Stimulated activated naive CD8-positive, alpha-beta T cell treated with anti-CD3 and anti-CD28 coated beads, Interleukin-15, Interleukin-2, amounts not matched to agents 100 ng/mL and 50 ng/mL, for 24 hours (primary cell): ENCODE measurements at regions not wholly inside any gene's neighbourhood (a gene's known extent, or its start where the extent isn't known, plus 50 kb on each side); places are given as distances from the start of the nearest gene placed in this dataset.
"Not testable (repeated sequence)": the region's sequence is repeated elsewhere in the genome, so short reads cannot be mapped to it uniquely, and the experiment has no call there.

Source experiments
- H3K27ac Mint-ChIP-seq: one replicate; pipeline ENCODE4 v1.8.0; 2021; ENCODE audit warnings: mild to moderate bottlenecking, mixed read lengths
- H3K27me3 Mint-ChIP-seq: one replicate; pipeline ENCODE4 v1.8.0; 2021; ENCODE audit warnings: mixed read lengths
- H3K36me3 Mint-ChIP-seq: one replicate; pipeline ENCODE4 v1.8.0; 2021; ENCODE audit warnings: low read depth, mixed read lengths
- H3K4me1 Mint-ChIP-seq: one replicate; pipeline ENCODE4 v1.8.0; 2021; ENCODE audit warnings: low read depth, mixed read lengths
- H3K4me3 Mint-ChIP-seq: one replicate; pipeline ENCODE4 v1.8.0; 2021; ENCODE audit warnings: mild to moderate bottlenecking, mixed read lengths
- H3K9me3 Mint-ChIP-seq: one replicate; pipeline ENCODE4 v1.8.0; 2021; ENCODE audit warnings: mixed read lengths

DNA sequence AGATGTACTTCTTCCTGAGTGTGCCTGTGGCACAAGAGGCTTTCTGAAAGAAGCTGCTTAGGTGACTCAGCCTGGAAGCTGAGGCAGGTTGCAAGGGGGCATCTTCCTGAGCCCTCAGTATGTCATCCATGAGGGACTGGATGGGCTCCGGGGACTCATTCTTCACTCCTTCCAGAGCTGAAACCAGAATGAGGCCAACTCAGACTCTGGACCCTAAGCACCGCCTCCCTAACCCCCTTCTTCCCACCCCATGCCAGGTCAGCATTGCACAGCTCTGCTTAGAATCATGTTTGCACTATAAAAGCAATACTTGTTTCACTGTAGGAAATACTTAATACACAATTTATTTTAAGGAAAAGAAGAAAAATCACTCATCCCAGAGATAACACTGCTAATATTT lies 138.3 kb downstream of the KLRB1 start:
- H3K4me3 Mint-ChIP-seq, H3K27me3 Mint-ChIP-seq, H3K27ac Mint-ChIP-seq, H3K9me3 Mint-ChIP-seq, H3K36me3 Mint-ChIP-seq: not testable (repeated sequence)
- peaks cover 26% of the 10 kb centered on the region for H3K4me1 Mint-ChIP-seq

DNA sequence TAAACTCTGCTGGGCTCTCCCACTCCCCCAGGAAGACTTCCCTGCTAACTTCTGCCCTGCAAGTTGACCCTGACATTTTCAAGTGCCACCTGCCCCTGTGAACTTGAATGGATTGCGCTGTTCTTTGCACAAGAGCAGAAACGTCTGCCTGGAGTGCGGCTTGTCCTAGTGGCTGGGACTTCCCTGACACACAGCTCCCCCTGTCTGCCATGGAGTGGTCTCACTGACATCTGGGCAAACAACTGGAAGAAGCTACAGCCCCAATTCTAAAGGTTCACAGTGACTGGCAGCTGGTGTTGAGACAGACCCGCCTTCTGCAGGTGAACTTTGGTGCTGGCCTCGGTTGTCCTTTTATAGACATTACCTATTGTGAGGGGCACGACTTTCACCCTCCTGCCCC lies 138.7 kb downstream of the KLRB1 start:
- not testable (repeated sequence) for H3K27me3 Mint-ChIP-seq, H3K27ac Mint-ChIP-seq, H3K4me3 Mint-ChIP-seq, H3K9me3 Mint-ChIP-seq, H3K36me3 Mint-ChIP-seq
- H3K4me1 Mint-ChIP-seq: peaks cover 26% of the 10 kb centered on the region

DNA sequence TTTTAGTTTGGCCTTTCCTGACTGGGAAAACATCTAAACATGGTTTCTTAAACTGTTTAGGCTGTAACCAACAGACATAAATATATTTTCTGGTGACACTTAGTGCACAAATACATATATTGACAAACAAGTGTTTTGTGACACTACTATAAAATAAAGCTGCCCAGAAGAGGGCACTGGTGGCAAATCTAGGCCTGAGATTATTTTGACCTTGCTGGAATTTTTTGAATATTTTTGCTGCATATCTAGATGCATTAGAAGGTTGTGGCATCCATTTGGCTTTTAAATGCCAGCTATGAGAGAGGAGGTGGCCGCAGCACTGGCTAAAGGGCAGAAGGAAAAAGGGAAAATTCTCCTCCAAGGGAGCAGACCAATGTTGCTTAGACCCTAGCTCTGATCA lies 139.6 kb downstream of the KLRB1 start:
- not testable (repeated sequence) for H3K27me3 Mint-ChIP-seq, H3K4me3 Mint-ChIP-seq, H3K36me3 Mint-ChIP-seq, H3K9me3 Mint-ChIP-seq, H3K27ac Mint-ChIP-seq
- peaks cover 26% of the 10 kb centered on the region for H3K4me1 Mint-ChIP-seq

DNA sequence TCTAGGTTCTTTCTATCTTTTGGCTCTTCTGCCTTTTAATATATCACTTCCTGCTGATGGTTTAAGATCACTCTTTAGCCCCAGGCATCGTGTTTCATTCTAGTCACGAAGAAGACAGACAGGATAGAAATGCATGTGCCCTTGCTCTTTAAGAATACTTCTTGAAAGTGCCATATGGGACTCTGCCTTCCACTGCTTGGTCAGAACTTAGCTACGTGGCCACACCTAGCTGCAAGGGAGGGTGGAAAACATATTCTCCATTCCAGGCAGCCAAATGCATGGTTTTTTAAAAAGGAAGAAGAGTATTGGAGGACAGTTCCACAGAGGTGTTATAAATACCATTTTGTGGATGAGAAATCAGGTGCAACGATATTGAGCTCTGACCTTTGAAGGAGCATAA lies 143.3 kb downstream of the KLRB1 start:
- Mint-ChIP-seq H3K27me3 (no peaks in the 10 kb centered on the region), H3K27ac (no peak overlapping the region), H3K9me3 (no peaks in the 10 kb centered on the region), H3K36me3 (no peaks in the 10 kb centered on the region), H3K4me1 (peaks cover 11% of the 10 kb centered on the region), H3K4me3 (no peak overlapping the region)

DNA sequence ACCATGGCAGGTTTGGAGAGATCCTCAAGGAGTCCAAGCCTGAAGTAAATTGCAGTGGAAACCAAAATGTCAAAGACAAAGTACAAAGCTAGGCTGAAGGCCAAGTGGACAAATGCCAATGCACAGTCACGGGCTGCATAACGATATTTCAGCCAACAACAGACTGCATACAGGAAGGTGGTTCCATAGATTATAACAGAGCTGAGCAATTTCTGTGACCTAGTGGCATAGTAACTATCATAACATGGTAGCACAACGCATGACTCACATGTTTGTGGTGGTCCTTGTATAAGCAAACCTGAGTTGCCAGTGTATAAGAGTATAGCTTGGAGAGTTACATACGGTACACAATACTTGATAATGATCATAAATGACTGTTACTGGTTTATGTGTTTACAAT lies 152.2 kb downstream of the KLRB1 start:
- not testable (repeated sequence) for H3K4me3 Mint-ChIP-seq, H3K36me3 Mint-ChIP-seq, H3K4me1 Mint-ChIP-seq, H3K9me3 Mint-ChIP-seq, H3K27me3 Mint-ChIP-seq, H3K27ac Mint-ChIP-seq

DNA sequence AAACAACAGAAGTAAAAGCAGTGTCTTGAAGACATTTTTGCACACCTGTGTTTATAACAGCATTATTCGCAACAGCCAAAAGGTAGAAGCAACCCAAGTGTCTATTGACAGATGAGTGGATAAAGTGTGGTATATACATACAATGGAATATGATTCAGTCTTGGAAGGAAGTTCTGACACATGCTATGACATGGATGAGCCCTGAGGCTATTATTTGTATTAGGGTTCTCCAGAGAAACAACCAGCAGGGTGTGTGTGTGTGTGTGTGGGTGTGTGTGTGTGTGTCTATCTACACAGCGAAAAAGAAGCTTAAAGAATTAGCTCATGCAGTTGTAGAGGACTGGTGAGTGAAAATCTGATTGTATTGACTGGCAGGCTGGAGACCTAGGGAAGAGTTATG lies 153.7 kb downstream of the KLRB1 start:
- not testable (repeated sequence) for H3K36me3 Mint-ChIP-seq, H3K4me1 Mint-ChIP-seq, H3K4me3 Mint-ChIP-seq, H3K9me3 Mint-ChIP-seq, H3K27ac Mint-ChIP-seq, H3K27me3 Mint-ChIP-seq

DNA sequence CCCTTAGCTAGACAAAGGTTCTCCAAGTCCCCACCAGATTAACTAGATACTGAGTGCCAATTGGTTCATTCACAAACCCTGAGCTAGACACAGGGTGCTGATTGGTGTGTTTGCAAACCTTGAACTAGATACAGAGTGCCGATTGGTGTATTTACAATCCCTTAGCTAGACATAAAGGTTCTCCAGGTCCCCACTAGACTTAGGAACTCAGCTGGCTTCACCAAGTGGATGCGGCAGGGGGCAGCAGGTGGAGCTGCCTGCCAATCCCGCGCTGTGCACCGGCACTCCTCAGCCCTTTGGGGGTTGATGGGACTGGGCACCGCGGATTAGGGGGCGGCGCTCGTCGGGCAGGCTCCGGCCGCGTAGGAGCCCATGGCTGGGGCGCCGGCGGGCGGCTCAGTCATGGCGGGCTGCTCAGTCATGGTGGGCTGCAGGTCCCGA lies 157.6 kb downstream of the KLRB1 start:
- peaks cover 16% of the 10 kb centered on the region for H3K4me1 Mint-ChIP-seq
- H3K27ac Mint-ChIP-seq, H3K36me3 Mint-ChIP-seq, H3K27me3 Mint-ChIP-seq, H3K9me3 Mint-ChIP-seq: not testable (repeated sequence)
- peak overlapping the region; percentile 95 for H3K4me3 Mint-ChIP-seq

DNA sequence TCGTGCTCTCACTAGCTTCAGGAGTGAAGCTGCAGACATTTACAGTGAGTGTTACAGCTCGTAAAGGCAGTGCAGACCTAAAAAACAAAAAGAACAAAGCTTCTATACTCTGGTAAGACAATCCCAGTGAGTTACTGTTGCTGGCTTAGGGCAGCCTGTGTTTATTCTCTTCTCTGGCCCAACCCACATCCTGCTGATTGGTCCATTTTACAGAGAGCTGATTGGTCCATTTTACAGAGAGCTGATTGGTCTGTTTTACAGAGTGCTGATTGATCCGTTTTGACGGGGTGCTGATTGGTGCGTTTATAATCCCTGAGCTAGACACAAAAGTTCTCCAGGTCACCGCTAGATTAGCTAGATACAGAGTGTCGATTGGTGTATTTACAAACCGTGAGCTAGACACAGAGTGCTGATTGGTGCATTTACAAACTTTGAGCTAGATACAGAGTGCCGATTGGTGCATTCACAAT lies 158.0 kb downstream of the KLRB1 start:
- not testable (repeated sequence) for H3K27ac Mint-ChIP-seq

DNA sequence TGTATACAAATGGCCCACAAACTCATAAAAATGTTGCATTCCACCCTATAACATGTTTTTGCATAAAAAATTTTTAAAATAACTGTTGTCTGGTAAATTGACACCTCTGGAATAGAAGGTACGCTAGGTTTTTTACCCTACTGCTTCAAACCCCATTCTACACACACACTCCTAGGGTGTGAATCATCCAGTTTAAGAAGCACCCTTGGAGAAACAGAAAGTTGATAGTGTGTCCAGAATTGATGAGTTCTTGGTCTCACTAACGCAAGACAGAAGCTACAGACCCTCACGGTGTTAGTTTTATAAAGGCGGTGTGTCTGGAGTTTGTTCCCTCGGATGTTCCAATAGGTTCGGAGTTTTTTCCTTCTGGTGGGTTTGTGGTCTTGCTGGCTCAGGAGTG lies 158.5 kb downstream of the KLRB1 start:
- Mint-ChIP-seq H3K9me3 (no peaks in the 10 kb centered on the region), H3K4me3 (peak overlapping the region; percentile 95), H3K4me1 (peaks cover 16% of the 10 kb centered on the region), H3K27me3 (no peaks in the 10 kb centered on the region), H3K36me3 (no peaks in the 10 kb centered on the region), H3K27ac (peak overlapping the region; percentile 89)

More for the DNA sequence above, 158.0 kb downstream of the KLRB1 start:
- H3K4me3 Mint-ChIP-seq: peak overlapping the region; percentile 95
- not testable (repeated sequence) for H3K9me3 Mint-ChIP-seq, H3K27me3 Mint-ChIP-seq, H3K36me3 Mint-ChIP-seq
- H3K4me1 Mint-ChIP-seq: peaks cover 16% of the 10 kb centered on the region

DNA sequence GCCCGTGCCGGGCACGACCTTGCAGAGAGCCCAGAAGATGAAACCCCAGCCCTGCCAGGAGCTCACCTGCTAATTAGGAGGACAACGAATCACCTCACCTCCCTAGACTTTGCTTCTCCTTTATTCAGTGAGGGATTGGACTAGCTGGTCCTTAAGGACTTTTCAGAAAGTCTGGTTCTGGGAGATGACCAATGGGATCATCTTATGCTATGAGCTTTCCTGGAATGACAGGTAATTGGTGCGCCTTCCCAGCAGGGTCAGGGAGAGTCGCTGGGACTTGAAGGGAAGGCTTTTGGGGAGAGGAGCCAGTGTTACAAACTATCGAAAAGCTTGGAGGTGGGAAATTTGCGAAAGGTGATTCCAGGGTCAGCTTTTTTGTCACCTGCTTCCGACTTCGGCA lies 159.1 kb downstream of the KLRB1 start:
- Mint-ChIP-seq H3K4me3 (peak overlapping the region; percentile 95), H3K27ac (peak overlapping the region; percentile 89), H3K4me1 (peaks cover 16% of the 10 kb centered on the region)
- H3K36me3 Mint-ChIP-seq, H3K9me3 Mint-ChIP-seq, H3K27me3 Mint-ChIP-seq: not testable (repeated sequence)

DNA sequence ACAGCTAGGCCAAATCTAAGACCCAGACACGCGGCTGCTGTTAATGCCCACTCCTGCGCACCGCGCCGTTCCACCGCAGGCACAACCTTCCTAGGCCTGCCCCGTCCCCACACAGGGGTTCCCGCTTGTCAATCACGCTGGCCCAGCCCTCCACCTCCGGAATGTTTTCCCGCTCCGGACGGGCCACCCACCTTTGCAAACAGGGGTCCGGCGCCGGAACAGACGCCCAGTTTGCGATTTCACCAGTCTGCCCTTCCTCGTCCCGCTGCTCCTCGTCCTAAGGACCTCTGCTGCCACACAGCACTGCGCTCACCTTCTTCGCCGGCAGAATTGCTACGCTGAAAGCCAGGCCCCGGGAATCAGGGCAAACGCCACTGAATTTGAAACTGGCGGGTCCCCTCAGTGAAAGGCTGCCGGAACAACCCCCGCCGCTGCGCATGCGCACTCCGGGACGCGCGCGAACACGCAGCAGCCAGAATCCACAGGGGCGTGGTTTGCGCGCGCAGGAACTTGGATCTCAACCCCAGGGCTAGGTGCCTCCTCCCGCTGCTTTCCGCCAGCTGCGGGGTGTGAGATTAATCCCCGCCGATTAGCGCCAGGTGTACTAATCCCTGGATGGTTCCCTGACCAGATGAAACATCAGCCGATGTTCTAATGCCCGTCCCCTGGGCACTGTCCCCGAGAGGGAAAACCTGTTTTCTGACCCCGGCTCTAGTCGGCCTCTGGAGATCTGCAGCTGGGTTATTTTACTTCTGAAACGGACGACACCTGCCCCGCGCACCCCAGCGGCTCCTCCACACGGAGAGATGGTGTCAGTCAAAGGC lies 159.7 kb downstream of the KLRB1 start:
- H3K36me3 Mint-ChIP-seq, H3K9me3 Mint-ChIP-seq, H3K27me3 Mint-ChIP-seq: not testable (repeated sequence)
- peaks cover 16% of the 10 kb centered on the region for H3K4me1 Mint-ChIP-seq
- peak overlapping the region; percentile 89 for H3K27ac Mint-ChIP-seq
- H3K4me3 Mint-ChIP-seq: peak overlapping the region; percentile 95

DNA sequence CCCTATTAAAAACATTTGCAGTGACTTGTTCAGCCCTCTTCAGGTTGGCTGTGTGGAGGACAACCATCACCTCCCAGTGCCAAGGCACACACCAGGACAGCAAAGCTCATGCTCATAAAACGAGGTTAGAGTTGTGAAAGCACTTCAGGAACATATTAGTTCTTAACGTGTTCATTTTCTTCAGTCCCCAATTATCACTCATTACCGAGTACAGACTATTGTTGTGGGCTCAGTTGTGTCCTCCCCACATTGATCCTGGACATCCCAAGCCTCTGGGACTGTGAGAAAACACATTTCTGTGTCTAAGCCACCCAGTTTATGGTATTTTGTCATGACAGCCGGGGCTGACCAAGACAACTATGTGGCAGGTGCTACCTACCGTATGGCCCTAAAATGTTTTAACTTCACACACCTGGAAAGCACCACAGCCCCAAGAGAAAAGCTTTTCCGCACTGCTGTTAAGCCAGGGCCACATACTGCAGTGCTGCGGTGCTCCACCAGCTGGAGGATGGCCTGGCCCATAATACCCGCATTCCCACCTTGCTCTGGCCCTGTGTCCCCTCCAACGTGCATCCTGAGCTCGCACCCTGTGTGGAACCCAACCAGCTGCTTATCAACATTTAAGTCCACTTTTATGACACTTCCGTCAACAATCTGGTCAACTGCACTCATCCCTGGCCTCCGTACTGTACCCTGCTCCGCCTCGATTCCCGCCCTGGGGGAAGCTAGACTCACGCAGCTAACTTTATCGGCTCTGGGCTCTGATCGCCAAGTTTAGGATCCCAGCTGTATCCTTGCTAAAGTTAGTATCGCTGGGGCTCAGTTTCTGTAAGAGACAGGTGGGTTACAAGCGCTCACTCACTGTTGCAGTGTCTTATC lies 160.6 kb downstream of the KLRB1 start:
- not testable (repeated sequence) for H3K27ac Mint-ChIP-seq, H3K27me3 Mint-ChIP-seq, H3K9me3 Mint-ChIP-seq, H3K36me3 Mint-ChIP-seq
- Mint-ChIP-seq H3K4me3 (peak overlapping the region; percentile 95), H3K4me1 (peaks cover 16% of the 10 kb centered on the region)

DNA sequence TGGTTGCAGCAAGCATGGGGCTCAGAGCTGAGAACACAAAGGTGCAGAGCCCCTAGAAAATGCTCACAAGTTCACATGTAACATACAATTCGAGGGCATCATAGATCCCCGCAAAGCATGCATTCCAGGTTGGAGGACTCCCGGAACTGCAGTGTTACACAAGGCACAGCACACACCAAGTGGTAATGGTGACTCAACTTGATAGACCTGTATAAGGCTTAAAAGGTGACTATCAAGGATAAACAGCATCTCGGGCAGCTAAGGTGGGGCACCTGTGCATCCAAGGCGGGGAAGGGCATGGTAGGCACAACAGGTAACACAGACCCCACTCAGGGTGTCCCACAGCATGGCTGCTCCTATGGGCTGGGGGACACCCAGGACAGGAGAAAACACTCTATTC lies 167.3 kb downstream of the KLRB1 start:
- H3K4me3 Mint-ChIP-seq, H3K27me3 Mint-ChIP-seq, H3K4me1 Mint-ChIP-seq, H3K36me3 Mint-ChIP-seq, H3K9me3 Mint-ChIP-seq, H3K27ac Mint-ChIP-seq: not testable (repeated sequence)

DNA sequence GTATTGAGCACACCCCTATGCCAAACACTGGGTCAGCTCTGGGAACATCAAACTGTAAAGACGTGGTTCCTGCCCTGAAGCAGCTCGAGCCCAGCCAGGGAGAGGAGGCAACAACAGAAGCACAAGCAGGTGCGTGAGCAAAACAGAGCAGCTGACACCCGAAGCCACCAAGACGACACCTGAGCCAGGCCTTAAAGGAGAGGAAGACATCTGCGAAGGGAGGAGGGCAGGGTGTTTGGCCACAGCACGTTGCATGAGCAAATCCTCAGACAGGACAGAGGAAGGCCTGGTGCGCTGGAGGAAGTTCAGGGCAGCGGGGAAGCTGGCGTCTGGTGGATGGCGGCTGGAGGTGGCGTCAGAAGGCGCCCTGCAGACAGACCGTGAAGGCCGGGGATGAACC lies 172.0 kb downstream of the KLRB1 start:
- not testable (repeated sequence) for H3K4me1 Mint-ChIP-seq, H3K27me3 Mint-ChIP-seq, H3K36me3 Mint-ChIP-seq, H3K27ac Mint-ChIP-seq, H3K4me3 Mint-ChIP-seq, H3K9me3 Mint-ChIP-seq

DNA sequence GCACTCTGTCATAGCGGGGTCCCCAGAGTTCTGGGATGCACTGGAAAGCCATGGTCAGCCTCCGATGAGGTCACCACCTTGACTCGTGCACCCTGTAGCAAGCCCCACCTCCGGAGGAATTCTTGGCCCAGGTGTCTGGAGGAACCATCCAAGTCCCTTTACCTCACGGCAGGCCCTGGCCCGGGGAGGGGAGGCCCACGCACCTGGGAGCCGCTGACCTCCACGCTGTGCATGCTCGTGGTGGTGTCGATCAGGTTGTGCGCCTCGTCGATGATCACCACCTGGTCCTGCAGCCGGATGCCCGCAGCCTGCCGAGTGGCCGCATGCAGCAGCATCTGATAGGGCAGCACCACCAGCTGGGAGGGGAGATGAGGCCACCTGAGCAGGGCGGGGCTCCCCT lies 177.3 kb downstream of the KLRB1 start:
- not testable (repeated sequence) for H3K4me1 Mint-ChIP-seq, H3K4me3 Mint-ChIP-seq, H3K27me3 Mint-ChIP-seq, H3K9me3 Mint-ChIP-seq, H3K27ac Mint-ChIP-seq
- H3K36me3 Mint-ChIP-seq: peaks cover 13% of the 10 kb centered on the region
